ENCODE measurements at regions not wholly inside any gene's neighbourhood (a gene's known extent, or its start where the extent isn't known, plus 50 kb on each side); places are given as distances from the start of the nearest gene placed in this dataset.
"Not testable (repeated sequence)": the region's sequence is repeated elsewhere in the genome, so short reads cannot be mapped to it uniquely, and the experiment has no call there.

DNA sequence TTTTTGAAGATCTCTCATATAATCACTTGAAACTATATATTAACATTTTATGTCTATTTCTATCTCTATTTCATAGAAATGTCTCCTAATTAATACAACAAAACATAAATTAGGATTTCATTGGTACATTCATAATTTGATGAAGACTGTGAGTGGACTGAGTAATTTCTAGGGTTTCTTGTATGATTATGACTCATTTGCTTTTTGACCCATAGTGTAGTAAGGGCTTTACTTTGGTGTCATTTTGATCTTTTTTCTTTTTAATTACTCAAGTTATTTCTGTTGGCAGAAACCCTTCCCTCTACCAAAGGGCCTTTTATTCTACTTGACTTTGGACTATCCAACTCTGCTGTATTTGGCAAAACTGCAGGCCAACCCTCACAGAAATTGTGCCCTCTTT lies 207.9 kb upstream of the MAGEB16 start:
- TF ChIP-seq, protein P1, sequence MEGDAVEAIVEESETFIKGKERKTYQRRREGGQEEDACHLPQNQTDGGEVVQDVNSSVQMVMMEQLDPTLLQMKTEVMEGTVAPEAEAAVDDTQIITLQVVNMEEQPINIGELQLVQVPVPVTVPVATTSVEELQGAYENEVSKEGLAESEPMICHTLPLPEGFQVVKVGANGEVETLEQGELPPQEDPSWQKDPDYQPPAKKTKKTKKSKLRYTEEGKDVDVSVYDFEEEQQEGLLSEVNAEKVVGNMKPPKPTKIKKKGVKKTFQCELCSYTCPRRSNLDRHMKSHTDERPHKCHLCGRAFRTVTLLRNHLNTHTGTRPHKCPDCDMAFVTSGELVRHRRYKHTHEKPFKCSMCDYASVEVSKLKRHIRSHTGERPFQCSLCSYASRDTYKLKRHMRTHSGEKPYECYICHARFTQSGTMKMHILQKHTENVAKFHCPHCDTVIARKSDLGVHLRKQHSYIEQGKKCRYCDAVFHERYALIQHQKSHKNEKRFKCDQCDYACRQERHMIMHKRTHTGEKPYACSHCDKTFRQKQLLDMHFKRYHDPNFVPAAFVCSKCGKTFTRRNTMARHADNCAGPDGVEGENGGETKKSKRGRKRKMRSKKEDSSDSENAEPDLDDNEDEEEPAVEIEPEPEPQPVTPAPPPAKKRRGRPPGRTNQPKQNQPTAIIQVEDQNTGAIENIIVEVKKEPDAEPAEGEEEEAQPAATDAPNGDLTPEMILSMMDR (IDR thresholded peaks at IDR 0.05): no peak
- Mint-ChIP-seq H3K27me3 (ENCODE audit: insufficient read depth) (no peaks in the 10 kb centered on the region), H3K9me3 (peaks cover 4% of the 10 kb centered on the region; the same call in 1 of the 2 replicates), H3K36me3 (ENCODE audit: low read depth) (no peaks in the 10 kb centered on the region), H3K27ac (no peak overlapping the region), H3K4me1 (ENCODE audit: low read depth) (no peaks in the 10 kb centered on the region), H3K4me3 (no peak overlapping the region)
- no peak for DNase-seq

DNA sequence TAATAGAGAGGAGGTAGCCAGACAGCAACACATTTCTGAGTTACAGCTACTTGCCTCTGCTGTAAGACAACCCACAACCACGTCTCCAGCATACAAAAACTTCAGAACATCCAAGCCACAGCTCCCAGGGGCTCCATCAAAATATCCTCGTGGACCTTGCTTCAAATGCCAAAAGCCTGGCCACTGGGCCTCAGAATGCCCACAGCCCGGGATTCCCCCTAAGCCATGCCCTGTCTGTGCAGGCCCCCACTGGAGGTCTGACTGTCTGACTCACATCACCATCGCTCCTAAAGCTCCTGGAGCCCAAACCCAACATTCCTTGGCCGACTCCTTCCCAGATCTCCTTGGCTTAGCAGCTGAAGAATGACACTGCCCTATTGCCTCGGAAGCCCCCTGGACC lies 186.6 kb upstream of the MAGEB16 start:
- H3K4me3 Mint-ChIP-seq; DNase-seq; H3K27me3 Mint-ChIP-seq (ENCODE audit: insufficient read depth); H3K36me3 Mint-ChIP-seq (ENCODE audit: low read depth); H3K4me1 Mint-ChIP-seq (ENCODE audit: low read depth); H3K27ac Mint-ChIP-seq: not testable (repeated sequence)
- H3K9me3 Mint-ChIP-seq: peaks cover 13% of the 10 kb centered on the region

DNA sequence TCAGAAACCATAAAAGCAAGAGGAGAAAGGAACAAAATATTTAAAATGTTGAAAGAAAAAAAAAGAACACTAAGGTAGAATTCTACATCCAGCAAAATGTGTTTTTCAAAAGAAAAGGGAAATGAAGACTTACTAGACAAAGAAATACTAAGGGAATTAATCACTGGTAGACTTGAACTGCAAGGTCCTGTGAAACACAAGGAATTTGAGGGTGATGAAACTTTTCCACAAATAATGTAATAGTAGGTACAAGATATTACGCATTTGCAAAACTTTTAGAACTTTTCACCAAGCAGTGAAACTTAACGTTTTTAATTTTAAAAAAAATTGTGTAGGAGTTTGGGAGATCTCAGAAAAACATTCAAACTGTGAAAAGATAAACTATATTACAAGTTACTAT lies 180.3 kb upstream of the MAGEB16 start:
- no peak for DNase-seq
- TF ChIP-seq, protein P1 (IDR thresholded peaks at IDR 0.05): no peak
- Mint-ChIP-seq H3K36me3 (ENCODE audit: low read depth) (no peaks in the 10 kb centered on the region), H3K4me1 (ENCODE audit: low read depth) (no peaks in the 10 kb centered on the region), H3K27me3 (ENCODE audit: insufficient read depth) (no peaks in the 10 kb centered on the region), H3K9me3 (no peaks in the 10 kb centered on the region), H3K27ac (no peak overlapping the region), H3K4me3 (no peak overlapping the region)

DNA sequence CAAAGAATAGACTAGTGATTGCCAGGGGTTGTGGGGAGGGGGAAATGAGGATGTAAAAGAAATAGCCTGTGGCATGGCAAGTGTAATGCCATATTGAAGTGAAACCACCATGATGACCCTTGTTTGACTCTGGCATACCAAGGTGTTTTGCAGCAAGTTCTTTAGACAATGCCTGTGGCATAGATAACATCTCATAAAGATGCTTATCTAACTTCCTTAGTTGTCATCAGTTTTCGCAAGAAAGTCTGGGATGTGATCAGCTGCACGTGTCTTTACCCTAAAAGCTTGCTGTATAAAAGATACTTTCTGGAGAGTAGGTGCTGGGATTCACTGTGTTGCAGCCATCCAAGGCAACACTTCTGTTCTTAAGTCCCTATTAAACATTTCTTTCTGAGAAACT lies 176.1 kb upstream of the MAGEB16 start:
- H3K4me1 Mint-ChIP-seq (ENCODE audit: low read depth): no peaks in the 10 kb centered on the region
- no peaks in the 10 kb centered on the region for H3K27me3 Mint-ChIP-seq (ENCODE audit: insufficient read depth)
- no peak overlapping the region for H3K27ac Mint-ChIP-seq
- TF ChIP-seq, protein P1 (IDR thresholded peaks at IDR 0.05): no peak
- no peak overlapping the region for H3K4me3 Mint-ChIP-seq
- 0 out of 2 replicates have a peak, but pooled peaks cover 8% of the 10 kb centered on the region for H3K9me3 Mint-ChIP-seq
- no peaks in the 10 kb centered on the region for H3K36me3 Mint-ChIP-seq (ENCODE audit: low read depth)
- DNase-seq: no peak

DNA sequence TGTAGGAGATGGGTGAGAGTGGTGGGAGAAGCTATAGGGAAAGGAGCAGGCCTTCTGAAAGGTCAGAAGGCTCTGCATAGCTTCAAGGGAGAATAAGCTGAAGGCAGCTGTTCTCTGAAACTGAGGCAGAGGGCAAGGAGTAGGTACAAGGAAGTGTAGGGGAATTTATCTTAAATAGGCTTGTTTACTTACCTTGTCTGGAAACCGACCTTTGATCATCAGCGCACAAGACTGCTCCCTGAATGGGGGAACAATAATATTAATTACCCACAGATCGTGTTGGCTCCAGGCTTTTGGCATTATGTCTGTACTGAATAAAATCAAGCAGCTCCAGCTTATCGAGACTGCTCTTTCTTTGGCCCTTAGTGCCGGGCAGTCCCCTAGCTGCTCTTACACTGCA lies 175.5 kb upstream of the MAGEB16 start:
- H3K27ac Mint-ChIP-seq: no peak overlapping the region
- DNase-seq: no peak
- 0 out of 2 replicates have a peak, but pooled peaks cover 8% of the 10 kb centered on the region for H3K9me3 Mint-ChIP-seq
- no peaks in the 10 kb centered on the region for H3K27me3 Mint-ChIP-seq (ENCODE audit: insufficient read depth)
- TF ChIP-seq, protein P1 (IDR thresholded peaks at IDR 0.05): no peak
- H3K4me3 Mint-ChIP-seq: no peak overlapping the region
- H3K4me1 Mint-ChIP-seq (ENCODE audit: low read depth): no peaks in the 10 kb centered on the region
- H3K36me3 Mint-ChIP-seq (ENCODE audit: low read depth): no peaks in the 10 kb centered on the region

DNA sequence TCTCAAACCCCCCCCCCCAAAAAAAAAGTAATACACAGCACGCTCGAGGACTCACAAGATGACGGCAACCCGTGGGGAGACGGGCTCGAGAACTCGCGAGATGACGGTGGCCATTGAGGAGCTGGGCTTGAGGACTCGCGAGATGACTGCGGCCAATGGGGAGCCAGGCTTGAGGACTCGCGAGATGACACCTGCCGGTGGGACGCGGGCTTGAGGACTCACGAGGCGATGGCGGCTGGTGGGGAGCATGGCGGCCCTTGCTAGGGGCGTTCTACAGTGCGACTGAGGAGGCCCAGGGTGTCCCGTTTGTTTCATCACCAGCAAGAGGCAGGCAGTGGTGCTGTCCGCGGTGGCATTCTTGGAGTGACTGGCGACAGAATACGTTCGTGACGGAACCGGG lies 172.4 kb upstream of the MAGEB16 start:
- Mint-ChIP-seq H3K9me3 (0 out of 2 replicates have a peak, but pooled peaks cover 8% of the 10 kb centered on the region), H3K27me3 (ENCODE audit: insufficient read depth) (no peaks in the 10 kb centered on the region), H3K4me3 (no peak overlapping the region), H3K27ac (no peak overlapping the region), H3K4me1 (ENCODE audit: low read depth) (no peaks in the 10 kb centered on the region), H3K36me3 (ENCODE audit: low read depth) (no peaks in the 10 kb centered on the region)
- TF ChIP-seq, protein P1 (IDR thresholded peaks at IDR 0.05): no peak
- no peak for DNase-seq
